Uterus (tissue), 3 donors: ENCODE measurements at regions not wholly inside any gene's neighbourhood (a gene's known extent, or its start where the extent isn't known, plus 50 kb on each side); places are given as distances from the start of the nearest gene placed in this dataset.

Source experiments
- DNase-seq, 2 donors: peaks; one replicate each; pipeline ENCODE4 v3.0.0-alpha.2; 2019 to 2020
- H3K27ac ChIP-seq, 2 donors: fragments of 200-600 bp; sonication (generic); 1 replicate in 1 of 2; 2 replicates in 1 of 2; pipeline ENCODE4 v1.5.1; 2016 to 2018
- H3K27me3 ChIP-seq, 2 donors: fragments of 200-600 bp; sonication (generic); one replicate each; pipeline ENCODE4 v1.5.1; 2018 to 2019; ENCODE audit warnings: control low read depth in 1 of 2
- H3K36me3 ChIP-seq, 2 donors: fragments of 200-600 bp; sonication (generic); one replicate each; pipeline ENCODE4 v1.5.1; 2019; ENCODE audit warnings: control low read depth in 1 of 2
- H3K4me1 ChIP-seq, 2 donors: fragments of 200-600 bp; sonication (generic); one replicate each; pipeline ENCODE4 v1.5.1; 2018 to 2019; ENCODE audit warnings: control low read depth in 1 of 2
- H3K4me3 ChIP-seq, 2 donors: fragments of 200-600 bp; sonication (generic); 1 replicate in 1 of 2; 2 replicates in 1 of 2; pipeline ENCODE4 v1.5.1; 2018 to 2019; ENCODE audit warnings: mild to moderate bottlenecking in 1 of 2
- H3K9me3 ChIP-seq, 2 donors: fragments of 200-600 bp; sonication (generic); one replicate each; pipeline ENCODE4 v1.5.1; 2019; ENCODE audit warnings: control low read depth in 1 of 2
- CTCF ChIP-seq, 4 experiments: fragments of 200-600 bp in 2 of 4; fragments of 450-650 bp in 2 of 4; sonication (generic) in 2 of 4; IDR thresholded peaks; one replicate each; pipeline ENCODE4 v1.5.1; 2016 to 2019; ENCODE audit warnings: antibody characterized with exemption in 4 of 4, mild to moderate bottlenecking in 2 of 4, moderate library complexity in 1 of 4
- POLR2A ChIP-seq, 2 donors: fragments of 450-650 bp; IDR thresholded peaks; one replicate each; pipeline ENCODE4 v1.6.1; 2016; ENCODE audit warnings: antibody characterized with exemption in 2 of 2, mild to moderate bottlenecking in 1 of 2, moderate library complexity in 1 of 2
- intact Hi-C: fragments of 100-400 bp; cut with DNase I; formaldehyde crosslinking; loops from one replicate; pipeline ENCODE4 v1.15.1; 2023; ENCODE audit warnings: low total_unique reads
- donor health status: DM: yes; HTN: yes; CAD: no.

GRCh38 chr11:29750392-29750791 lies 266.4 kb downstream of the KCNA4 start:
- Histone ChIP-seq H3K4me1 (no peaks in the 10 kb centered on the region), H3K9me3 (no peaks in the 10 kb centered on the region), H3K36me3 (no peaks in the 10 kb centered on the region), H3K27me3 (no peaks in the 10 kb centered on the region), H3K27ac (no peak overlapping the region), H3K4me3 (no peak overlapping the region)
- no peak for DNase-seq
- intact Hi-C loops: no loop called here
- TF ChIP-seq POLR2A (IDR thresholded peaks at IDR 0.05) (no peak), CTCF (IDR thresholded peaks at IDR 0.05) (no peak)

GRCh38 chr11:29734287-29734686 lies 282.5 kb downstream of the KCNA4 start:
- DNase-seq: no peak
- TF ChIP-seq POLR2A (IDR thresholded peaks at IDR 0.05) (no peak), CTCF (IDR thresholded peaks at IDR 0.05) (no peak)

DNA sequence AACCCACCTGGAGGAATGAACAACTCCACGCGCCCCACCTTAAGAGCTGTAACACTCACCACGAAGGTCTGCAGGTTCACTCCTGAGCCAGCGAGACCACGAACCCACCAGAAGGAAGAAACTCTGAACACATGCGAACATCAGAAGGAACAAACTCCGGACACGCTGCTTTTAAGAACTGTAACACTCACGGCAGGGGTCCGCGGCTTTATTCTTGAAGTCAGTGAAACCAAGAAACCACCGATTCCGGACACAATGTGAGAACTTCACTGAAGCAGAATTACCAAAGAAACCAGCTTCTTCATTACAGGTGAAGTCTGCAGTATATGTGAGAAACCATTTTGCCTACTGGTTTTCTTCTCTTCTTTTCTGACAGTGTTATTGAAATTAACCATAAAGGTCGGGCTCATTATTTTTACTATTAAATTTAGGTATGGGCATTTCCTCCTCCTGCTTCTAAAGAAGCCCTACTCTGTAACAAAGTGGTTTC lies 303.0 kb downstream of the KCNA4 start:
- Histone ChIP-seq H3K4me3 (no peak overlapping the region), H3K4me1 (no peaks in the 10 kb centered on the region), H3K36me3 (no peaks in the 10 kb centered on the region), H3K9me3 (no peaks in the 10 kb centered on the region), H3K27ac (no peak overlapping the region), H3K27me3 (no peaks in the 10 kb centered on the region)
- TF ChIP-seq CTCF (IDR thresholded peaks at IDR 0.05): no peak
- no peak for TF ChIP-seq POLR2A (IDR thresholded peaks at IDR 0.05)
- intact Hi-C loops: no loop called here
- no peak for DNase-seq

More at GRCh38 chr11:29734287-29734686, 282.5 kb downstream of the KCNA4 start:
- Histone ChIP-seq H3K27ac (no peak overlapping the region), H3K4me1 (no peaks in the 10 kb centered on the region), H3K9me3 (no peaks in the 10 kb centered on the region), H3K36me3 (no peaks in the 10 kb centered on the region), H3K27me3 (no peaks in the 10 kb centered on the region), H3K4me3 (no peak overlapping the region)
- intact Hi-C loops: no loop called here

DNA sequence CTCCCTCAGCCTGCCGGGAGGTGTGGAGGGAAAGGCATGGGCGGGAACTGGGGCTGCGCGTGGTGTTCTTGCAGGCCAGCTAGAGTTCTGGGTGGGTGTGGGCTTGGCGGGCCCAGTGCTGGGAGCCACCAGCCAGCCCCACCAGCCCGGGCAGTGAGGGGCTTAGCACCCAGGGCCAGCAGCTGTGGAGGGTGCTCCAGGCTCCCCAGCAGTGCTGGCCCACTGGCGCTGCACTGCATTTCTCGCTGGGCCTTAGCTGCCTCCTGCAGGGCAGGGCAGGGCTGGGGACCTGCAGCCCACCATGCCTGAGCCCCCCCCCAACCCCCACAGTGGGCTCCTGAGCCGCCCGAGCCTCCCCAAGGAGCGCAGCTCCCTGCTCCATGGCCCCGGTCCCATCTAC lies 304.2 kb downstream of the KCNA4 start:
- TF ChIP-seq POLR2A (IDR thresholded peaks at IDR 0.05) (no peak), CTCF (IDR thresholded peaks at IDR 0.05) (no peak)
- intact Hi-C loops: no loop called here
- Histone ChIP-seq H3K4me1 (no peaks in the 10 kb centered on the region), H3K4me3 (no peak overlapping the region), H3K36me3 (no peaks in the 10 kb centered on the region), H3K9me3 (no peaks in the 10 kb centered on the region), H3K27me3 (no peaks in the 10 kb centered on the region), H3K27ac (no peak overlapping the region)
- no peak for DNase-seq

DNA sequence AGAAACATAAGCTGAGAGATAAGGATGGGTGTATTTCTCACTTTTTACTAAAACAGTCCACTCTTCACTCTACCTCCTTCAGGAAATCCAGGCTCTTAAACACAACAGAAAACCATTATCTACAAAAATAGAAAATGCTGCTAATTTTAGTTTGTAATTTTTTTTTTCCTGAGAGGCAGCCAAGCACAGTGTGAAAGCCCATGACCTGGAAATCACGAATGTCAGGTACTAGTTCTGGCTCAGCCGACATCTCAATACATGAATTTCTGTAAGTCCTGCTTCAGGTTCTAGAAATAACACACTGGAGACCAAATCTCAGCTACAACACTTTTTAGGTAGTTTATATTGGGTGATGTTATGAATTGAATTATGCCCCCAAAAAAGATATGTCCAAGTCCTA lies 308.9 kb downstream of the KCNA4 start:
- DNase-seq: no peak
- Histone ChIP-seq H3K36me3 (no peaks in the 10 kb centered on the region), H3K9me3 (no peaks in the 10 kb centered on the region), H3K27ac (no peak overlapping the region), H3K27me3 (no peaks in the 10 kb centered on the region), H3K4me3 (no peak overlapping the region), H3K4me1 (no peaks in the 10 kb centered on the region)
- TF ChIP-seq CTCF (IDR thresholded peaks at IDR 0.05) (no peak), POLR2A (IDR thresholded peaks at IDR 0.05) (no peak)
- intact Hi-C loops: no loop called here
